Mesodermal cell (in vitro differentiated cells): ENCODE measurements at regions not wholly inside any gene's neighbourhood (a gene's known extent, or its start where the extent isn't known, plus 50 kb on each side); places are given as distances from the start of the nearest gene placed in this dataset.
"Not testable (repeated sequence)": the region's sequence is repeated elsewhere in the genome, so short reads cannot be mapped to it uniquely, and the experiment has no call there.

Source experiments
- H3K27ac ChIP-seq: 2 replicates; pipeline ENCODE4 v1.7.0; 2013; ENCODE audit warnings: mild to moderate bottlenecking, low read depth, low read length, moderate library complexity; ENCODE audit not compliant: severe bottlenecking
- H3K36me3 ChIP-seq: 2 replicates; pipeline ENCODE4 v1.7.1; 2013; ENCODE audit warnings: mild to moderate bottlenecking, low read length, moderate library complexity; ENCODE audit not compliant: control insufficient read depth, insufficient read depth
- H3K4me1 ChIP-seq: one replicate; pipeline ENCODE4 v1.7.1; 2013; ENCODE audit warnings: mild to moderate bottlenecking, low read length; ENCODE audit not compliant: insufficient read depth, control insufficient read depth, poor library complexity, severe bottlenecking
- H3K4me3 ChIP-seq: 2 replicates; pipeline ENCODE4 v1.7.0; 2013; ENCODE audit warnings: low read length, control low read depth, mild to moderate bottlenecking; ENCODE audit not compliant: insufficient read depth, poor library complexity, severe bottlenecking; ENCODE audit errors: extremely low read depth
- H3K9me3 ChIP-seq: 2 replicates; pipeline ENCODE4 v1.7.1; 2013; ENCODE audit warnings: mild to moderate bottlenecking, low read length, moderate library complexity; ENCODE audit not compliant: control insufficient read depth
- WGBS, 2 experiments: methylation state at CpG; one replicate each; pipeline ENCODE4 v1.1.5; 2013; ENCODE audit warnings: missing lambda C conversion rate in 2 of 2; ENCODE audit not compliant: insufficient coverage in 2 of 2; 5-methylcytosine and 5-hydroxymethylcytosine counted together

DNA sequence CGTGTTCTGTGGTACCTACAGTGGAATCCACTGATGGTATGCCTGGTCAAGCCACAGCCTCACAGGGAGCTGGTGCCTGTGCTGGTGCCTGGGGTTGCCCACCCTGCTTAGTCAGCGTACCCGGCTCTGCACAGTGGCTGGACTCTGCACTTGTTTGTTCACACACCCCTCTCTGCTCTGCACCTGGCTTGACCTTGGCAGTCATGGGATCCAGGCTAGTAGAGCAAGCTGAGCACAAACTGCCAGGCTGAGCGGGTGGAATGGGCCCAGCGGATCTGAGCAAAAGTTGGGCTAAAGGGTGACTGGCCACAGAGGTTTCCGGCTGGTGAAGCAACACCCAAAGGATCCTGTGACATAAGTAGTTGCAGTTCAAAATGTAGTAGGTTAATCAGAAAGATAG lies 163.5 kb downstream of the CDH19 start:
- no peaks in the 10 kb centered on the region for H3K4me1 ChIP-seq
- no peaks in the 10 kb centered on the region for H3K9me3 ChIP-seq
- H3K4me3 ChIP-seq: no peak overlapping the region
- H3K27ac ChIP-seq: no peak overlapping the region
- WGBS, 2 experiments: 80 to 89% methylated on average over 3 to 6 of the region's 6 CpGs
- H3K36me3 ChIP-seq: no peaks in the 10 kb centered on the region

DNA sequence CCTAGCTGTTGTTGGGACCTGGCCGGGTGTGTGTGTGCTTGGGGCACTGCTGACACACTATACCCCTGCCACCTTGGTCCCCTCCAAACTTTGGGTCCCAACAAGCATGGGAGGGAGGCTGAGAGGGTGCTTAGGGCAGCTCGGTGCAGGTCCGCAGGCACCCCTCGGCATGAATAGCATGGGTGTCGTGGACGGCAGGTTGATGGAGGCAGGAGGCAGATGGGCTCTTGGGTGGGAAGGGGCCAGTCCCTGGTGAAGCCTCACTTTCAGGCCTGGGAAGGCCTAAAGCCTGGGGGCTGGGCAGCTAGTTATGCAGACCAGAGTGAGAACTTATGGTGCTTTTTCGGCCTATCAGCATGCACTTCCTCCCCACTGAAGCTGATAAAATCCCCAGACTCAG lies 164.2 kb downstream of the CDH19 start:
- H3K27ac ChIP-seq: no peak overlapping the region
- WGBS, 2 experiments: 100% methylated on average over 2 of the region's 7 CpGs
- peaks cover under 1% of the 10 kb centered on the region for H3K4me1 ChIP-seq
- H3K9me3 ChIP-seq: no peaks in the 10 kb centered on the region
- no peaks in the 10 kb centered on the region for H3K36me3 ChIP-seq
- no peak overlapping the region for H3K4me3 ChIP-seq

- H3K4me1 ChIP-seq: peaks cover 3% of the 10 kb centered on the region
- 83 to 100% methylated on average over 1 of the region's 1 CpG for WGBS, 2 experiments
- no peak overlapping the region for H3K27ac ChIP-seq
- H3K9me3 ChIP-seq: no peaks in the 10 kb centered on the region
- H3K4me3 ChIP-seq: no peak overlapping the region
- no peaks in the 10 kb centered on the region for H3K36me3 ChIP-seq
These were observed 165.0 kb downstream of the CDH19 start for GRCh38 chr18:66438711-66439536.

- Histone ChIP-seq H3K27ac (no peak overlapping the region), H3K9me3 (no peaks in the 10 kb centered on the region), H3K36me3 (no peaks in the 10 kb centered on the region), H3K4me3 (no peak overlapping the region), H3K4me1 (peaks cover 3% of the 10 kb centered on the region)
- whole genome bisulfite sequencing, 2 experiments: no CpG with 5 or more reads among the region's 1 CpG
These were observed 171.3 kb downstream of the CDH19 start for GRCh38 chr18:66432636-66433035.

- Histone ChIP-seq H3K4me3 (no peak overlapping the region), H3K9me3 (no peaks in the 10 kb centered on the region), H3K4me1 (no peaks in the 10 kb centered on the region), H3K27ac (no peak overlapping the region), H3K36me3 (no peaks in the 10 kb centered on the region)
- WGBS, 2 experiments: no CpG with 5 or more reads among the region's 1 CpG
These were observed 175.1 kb downstream of the CDH19 start for GRCh38 chr18:66428795-66429194.

DNA sequence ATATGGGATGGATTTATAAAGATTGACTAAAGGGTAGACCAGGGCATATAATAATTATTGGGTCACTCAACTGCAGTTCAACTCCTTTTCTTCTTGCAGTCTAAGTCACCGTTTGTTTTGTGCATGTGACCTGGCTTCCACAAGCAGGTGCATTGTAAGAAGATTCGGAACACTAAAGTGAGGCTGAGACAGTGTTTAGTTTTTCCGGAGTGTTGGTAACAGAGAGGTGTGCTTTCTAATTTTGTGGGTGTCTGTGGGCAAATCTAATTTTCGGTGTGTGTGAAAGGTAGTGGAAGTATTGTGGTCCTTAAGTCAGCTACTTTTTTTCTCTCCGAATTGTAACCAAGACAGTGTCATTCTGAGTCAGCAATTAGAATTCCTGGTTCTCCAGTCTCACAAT lies 184.5 kb downstream of the CDH19 start:
- no peaks in the 10 kb centered on the region for H3K9me3 ChIP-seq
- H3K4me3 ChIP-seq: no peak overlapping the region
- no peaks in the 10 kb centered on the region for H3K36me3 ChIP-seq
- no peak overlapping the region for H3K27ac ChIP-seq
- 89 to 94% methylated on average over 3 to 5 of the region's 5 CpGs for WGBS, 2 experiments
- H3K4me1 ChIP-seq: no peaks in the 10 kb centered on the region

DNA sequence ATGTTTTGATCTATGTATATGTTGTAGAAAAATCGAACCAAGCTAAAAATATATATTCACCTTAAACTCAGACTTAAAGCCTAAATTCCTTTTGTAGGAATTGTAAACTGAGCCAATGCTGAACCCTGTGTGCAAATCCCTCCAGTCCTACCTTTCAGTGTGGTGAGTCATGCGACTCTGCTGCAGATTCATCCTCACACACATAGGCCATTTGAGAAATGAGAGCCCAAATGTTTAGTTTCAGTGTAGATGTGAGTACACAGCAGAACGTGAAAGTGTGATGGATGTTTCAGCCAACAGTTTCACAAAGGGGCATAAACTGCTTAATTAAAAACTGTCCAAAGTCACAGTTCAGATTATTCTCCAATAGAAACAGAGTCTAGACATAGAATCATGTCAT lies 193.2 kb downstream of the CDH19 start:
- Histone ChIP-seq H3K27ac (no peak overlapping the region), H3K4me1 (no peaks in the 10 kb centered on the region), H3K36me3 (no peaks in the 10 kb centered on the region), H3K4me3 (no peak overlapping the region), H3K9me3 (no peaks in the 10 kb centered on the region)
- 80 to 100% methylated on average over 1 of the region's 3 CpGs for WGBS, 2 experiments

GRCh38 chr18:66395671-66396218 lies 208.1 kb downstream of the CDH19 start:
- no peaks in the 10 kb centered on the region for H3K36me3 ChIP-seq
- WGBS, 2 experiments: 89 to 94% methylated on average over 5 to 10 of the region's 30 CpGs

DNA sequence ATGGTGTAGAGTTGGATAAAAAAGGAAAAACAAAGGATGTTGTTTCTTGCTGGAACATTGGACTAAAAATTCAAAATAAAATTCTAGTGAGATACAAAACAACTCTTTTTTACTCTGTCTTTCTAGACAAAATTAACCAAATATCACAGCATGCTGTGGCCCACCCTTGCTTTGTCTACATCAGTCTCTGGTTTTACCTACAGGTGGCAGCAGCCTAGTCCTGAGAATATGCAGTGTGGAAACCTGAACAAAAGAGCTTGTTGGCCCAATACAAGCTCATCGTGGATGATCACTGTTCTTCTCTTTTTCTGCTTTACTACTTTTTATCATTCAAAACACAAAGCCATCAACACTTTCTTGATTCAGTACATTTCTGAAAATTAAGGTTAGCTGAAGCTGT lies 210.4 kb downstream of the CDH19 start:
- no peak overlapping the region for H3K4me3 ChIP-seq
- no peak overlapping the region for H3K27ac ChIP-seq
- 71 to 86% methylated on average over 1 of the region's 1 CpG for WGBS, 2 experiments
- H3K36me3 ChIP-seq: no peaks in the 10 kb centered on the region
- no peaks in the 10 kb centered on the region for H3K4me1 ChIP-seq
- H3K9me3 ChIP-seq: peaks cover 12% of the 10 kb centered on the region

More at GRCh38 chr18:66395671-66396218, 208.1 kb downstream of the CDH19 start:
- H3K4me3 ChIP-seq: no peak overlapping the region
- H3K27ac ChIP-seq: no peak overlapping the region
- no peaks in the 10 kb centered on the region for H3K4me1 ChIP-seq
- H3K9me3 ChIP-seq: peaks cover 4% of the 10 kb centered on the region

- no CpG with 5 or more reads among the region's 2 CpGs for WGBS, 2 experiments
- Histone ChIP-seq H3K9me3 (no peaks in the 10 kb centered on the region), H3K27ac (no peak overlapping the region), H3K4me3 (no peak overlapping the region), H3K4me1 (no peaks in the 10 kb centered on the region), H3K36me3 (no peaks in the 10 kb centered on the region)
These were observed 226.6 kb downstream of the CDH19 start for GRCh38 chr18:66377291-66377690.

GRCh38 chr18:66375391-66375790 lies 228.5 kb downstream of the CDH19 start:
- 90 to 92% methylated on average over 2 of the region's 2 CpGs for WGBS, 2 experiments
- not testable (repeated sequence) for H3K4me1 ChIP-seq, H3K27ac ChIP-seq, H3K9me3 ChIP-seq, H3K4me3 ChIP-seq, H3K36me3 ChIP-seq
